ENCODE measurements at regions not wholly inside any gene's neighbourhood (a gene's known extent, or its start where the extent isn't known, plus 50 kb on each side); places are given as distances from the start of the nearest gene placed in this dataset.

- H3K27ac Mint-ChIP-seq: no peak overlapping the region
- no peak for ATAC-seq
- H3K4me3 Mint-ChIP-seq: no peak overlapping the region
- DNase-seq (ENCODE audit: low spot score): no peak
- peaks cover 33% of the 10 kb centered on the region for H3K27me3 Mint-ChIP-seq (ENCODE audit: low read depth)
- H3K9me3 Mint-ChIP-seq: peaks cover 3% of the 10 kb centered on the region; the same call in 1 of the 2 replicates
- ChIA-PET POLR2A (no interaction called here), CTCF (no interaction called here)
- peaks cover 27% of the 10 kb centered on the region for H3K4me1 Mint-ChIP-seq
- TF ChIP-seq AR (CRISPR knock-in tag; IDR thresholded peaks at IDR 0.05): no peak
- no peak for TF ChIP-seq GRHL2 (CRISPR knock-in tag; IDR thresholded peaks at IDR 0.05; ENCODE audit: insufficient replicate concordance, severe bottlenecking)
- TF ChIP-seq JAZF1 (CRISPR knock-in tag; IDR thresholded peaks at IDR 0.05): no peak
- TF ChIP-seq ZNF121 (CRISPR knock-in tag; IDR thresholded peaks at IDR 0.05): no peak
- no peak for TF ChIP-seq ZNF396 (CRISPR knock-in tag; IDR thresholded peaks at IDR 0.05; ENCODE audit: borderline replicate concordance)
- no peaks in the 10 kb centered on the region for H3K36me3 Mint-ChIP-seq
These were observed 388.2 kb downstream of the MTX2 start for GRCh38 chr2:176657393-176657792.

- Mint-ChIP-seq H3K9me3 (peaks cover 3% of the 10 kb centered on the region; the same call in 1 of the 2 replicates), H3K4me3 (no peak overlapping the region), H3K36me3 (no peaks in the 10 kb centered on the region), H3K27ac (no peak overlapping the region), H3K4me1 (peaks cover 16% of the 10 kb centered on the region), H3K27me3 (ENCODE audit: low read depth) (peaks cover 46% of the 10 kb centered on the region)
- CTCF ChIA-PET: no interaction called here
- ATAC-seq (no peak), DNase-seq (ENCODE audit: low spot score) (no peak)
- TF ChIP-seq GABPB1 (CRISPR knock-in tag; IDR thresholded peaks at IDR 0.05): no peak
- TF ChIP-seq ATF6 (CRISPR knock-in tag; IDR thresholded peaks at IDR 0.05): no peak
- no peak for TF ChIP-seq ZMAT4 (CRISPR knock-in tag; IDR thresholded peaks at IDR 0.05)
- TF ChIP-seq ZBTB21 (CRISPR knock-in tag; IDR thresholded peaks at IDR 0.05; ENCODE audit: borderline replicate concordance): no peak
- no peak for TF ChIP-seq E2F4 (CRISPR knock-in tag; IDR thresholded peaks at IDR 0.05; ENCODE audit: borderline replicate concordance, low read depth)
- POLR2A ChIA-PET: no interaction called here
These were observed 389.5 kb downstream of the MTX2 start for GRCh38 chr2:176658708-176659107.

- peaks cover 4% of the 10 kb centered on the region for H3K4me1 Mint-ChIP-seq
- H3K27me3 Mint-ChIP-seq (ENCODE audit: low read depth): peaks cover 69% of the 10 kb centered on the region
- H3K27ac Mint-ChIP-seq: no peak overlapping the region
- no peak overlapping the region for H3K4me3 Mint-ChIP-seq
- no peaks in the 10 kb centered on the region for H3K36me3 Mint-ChIP-seq
- ChIA-PET CTCF (interaction anchor here (0.9 to 4.0 kb wide), 3 partner anchors 8 to 486 kb away, joined by 3 to 27 read pairs (median 5); no protein-coding TSS in a partner anchor), POLR2A (no interaction called here)
- ATAC-seq (no peak), DNase-seq (ENCODE audit: low spot score) (no peak)
- peaks cover 3% of the 10 kb centered on the region; the same call in 1 of the 2 replicates for H3K9me3 Mint-ChIP-seq
- TF ChIP-seq AR (CRISPR knock-in tag; IDR thresholded peaks at IDR 0.05) (no peak), IRF2 (CRISPR knock-in tag; IDR thresholded peaks at IDR 0.05; ENCODE audit: borderline replicate concordance, low read depth) (no peak), PRDM15 (CRISPR knock-in tag; IDR thresholded peaks at IDR 0.05) (no peak), OVOL2 (CRISPR knock-in tag; IDR thresholded peaks at IDR 0.05; ENCODE audit: borderline replicate concordance) (no peak), E2F4 (CRISPR knock-in tag; IDR thresholded peaks at IDR 0.05; ENCODE audit: borderline replicate concordance, low read depth) (no peak), MYBL2 (CRISPR knock-in tag; IDR thresholded peaks at IDR 0.05) (no peak), NR3C1 (CRISPR knock-in tag; conservative IDR thresholded peaks at IDR 0.05; ENCODE audit: low read depth) (no peak), IRF1 (CRISPR knock-in tag; IDR thresholded peaks at IDR 0.05) (no peak), GABPB1 (CRISPR knock-in tag; IDR thresholded peaks at IDR 0.05) (no peak)
These were observed 393.5 kb downstream of the MTX2 start for GRCh38 chr2:176662753-176663152.

All from WTC11 (cell line).